ENCODE measurements at regions not wholly inside any gene's neighbourhood (a gene's known extent, or its start where the extent isn't known, plus 50 kb on each side); places are given as distances from the start of the nearest gene placed in this dataset.

- H2AFZ ChIP-seq (ENCODE audit: insufficient read depth, low read depth, low read length, poor library complexity, severe bottlenecking) = no peak overlapping the region
- H3K27ac Mint-ChIP-seq = no peak overlapping the region
- intact Hi-C loops (cut with micrococcal nuclease) = no loop called here
- no peaks in the 10 kb centered on the region for H3K79me2 ChIP-seq (ENCODE audit: insufficient read depth, low read length)
- no peak overlapping the region for H3K27ac ChIP-seq (ENCODE audit: low read depth in 1 of 2, low read length in 2 of 2)
- H4K20me1 ChIP-seq (ENCODE audit: insufficient read depth, low read length) = no peaks in the 10 kb centered on the region
- no peaks in the 10 kb centered on the region for H3K27me3 ChIP-seq (ENCODE audit: control insufficient read depth in 2 of 2, insufficient read depth in 2 of 2, low read length in 2 of 2)
- H3K36me3 ChIP-seq (replicated peaks in 1 of 2; ENCODE audit: control insufficient read depth in 1 of 2, insufficient read depth in 2 of 2, low read length in 2 of 2) = no peaks in the 10 kb centered on the region
- H3K4me3 Mint-ChIP-seq = no peak overlapping the region
- no peaks in the 10 kb centered on the region for H3K9me3 ChIP-seq (replicated peaks in 1 of 2; ENCODE audit: control insufficient read depth in 1 of 2, insufficient read depth in 1 of 2, low read length in 2 of 2)
- peaks cover 1 to 6% (median 3%) of the 10 kb centered on the region in 3 donors for H3K27me3 Mint-ChIP-seq (ENCODE audit: low read depth in 3 of 3)
- H3K4me3 ChIP-seq (replicated peaks in 1 of 3; ENCODE audit: low read depth in 2 of 3, low read length in 3 of 3) = no peak overlapping the region
- H3K4me1 ChIP-seq (ENCODE audit: control insufficient read depth in 1 of 2, insufficient read depth in 2 of 2, low read length in 2 of 2) = no peaks in the 10 kb centered on the region
- no peak overlapping the region for H3K9ac ChIP-seq (ENCODE audit: insufficient read depth, low read length, poor library complexity, severe bottlenecking)
- no peaks in the 10 kb centered on the region for H3K36me3 Mint-ChIP-seq
- H3K4me2 ChIP-seq (replicated peaks; ENCODE audit: extremely low read depth, low read length, poor library complexity, severe bottlenecking) = no peak overlapping the region
- no peaks in the 10 kb centered on the region for H3K4me1 Mint-ChIP-seq
- H3K9me3 Mint-ChIP-seq = peaks cover 0 to 4% (median 0%) of the 10 kb centered on the region in 7 donors
- WGBS (ENCODE audit: insufficient coverage) = 93% methylated on average over 1 of the region's 2 CpGs
- DNase-seq = no peak
- TF ChIP-seq CTCF (IDR thresholded peaks at IDR 0.05) = no peak
Measured at GRCh38 chr21:35857095-35857494, 203.2 kb downstream of the SETD4 start.

- H3K4me1 ChIP-seq (ENCODE audit: control insufficient read depth in 1 of 2, insufficient read depth in 2 of 2, low read length in 2 of 2) = no peaks in the 10 kb centered on the region
- H3K4me3 ChIP-seq (replicated peaks in 1 of 3; ENCODE audit: low read depth in 2 of 3, low read length in 3 of 3) = no peak overlapping the region
- Mint-ChIP-seq H3K36me3 (no peaks in the 10 kb centered on the region), H3K4me3 (no peak overlapping the region), H3K27me3 (ENCODE audit: low read depth in 3 of 3) (peaks cover 1 to 6% (median 3%) of the 10 kb centered on the region in 3 donors), H3K4me1 (no peaks in the 10 kb centered on the region), H3K27ac (no peak overlapping the region), H3K9me3 (peaks cover 0 to 3% (median 0%) of the 10 kb centered on the region in 7 donors)
- intact Hi-C loops (cut with micrococcal nuclease) = no loop called here
- H3K4me2 ChIP-seq (replicated peaks; ENCODE audit: extremely low read depth, low read length, poor library complexity, severe bottlenecking) = no peak overlapping the region
- no peak for DNase-seq
- WGBS (ENCODE audit: insufficient coverage) = no CpG with 5 or more reads among the region's 2 CpGs
- H3K79me2 ChIP-seq (ENCODE audit: insufficient read depth, low read length) = no peaks in the 10 kb centered on the region
- H3K27me3 ChIP-seq (ENCODE audit: control insufficient read depth in 2 of 2, insufficient read depth in 2 of 2, low read length in 2 of 2) = no peaks in the 10 kb centered on the region
- TF ChIP-seq CTCF (IDR thresholded peaks at IDR 0.05) = no peak
- no peaks in the 10 kb centered on the region for H3K9me3 ChIP-seq (replicated peaks in 1 of 2; ENCODE audit: control insufficient read depth in 1 of 2, insufficient read depth in 1 of 2, low read length in 2 of 2)
- H4K20me1 ChIP-seq (ENCODE audit: insufficient read depth, low read length) = no peaks in the 10 kb centered on the region
- no peak overlapping the region for H3K27ac ChIP-seq (ENCODE audit: low read depth in 1 of 2, low read length in 2 of 2)
- no peak overlapping the region for H2AFZ ChIP-seq (ENCODE audit: insufficient read depth, low read depth, low read length, poor library complexity, severe bottlenecking)
- H3K36me3 ChIP-seq (replicated peaks in 1 of 2; ENCODE audit: control insufficient read depth in 1 of 2, insufficient read depth in 2 of 2, low read length in 2 of 2) = no peaks in the 10 kb centered on the region
- no peak overlapping the region for H3K9ac ChIP-seq (ENCODE audit: insufficient read depth, low read length, poor library complexity, severe bottlenecking)
Measured at GRCh38 chr21:35855484-35855883, 204.8 kb downstream of the SETD4 start.

Measured in CD14-positive monocyte (primary cell).